ENCODE measurements at regions not wholly inside any gene's neighbourhood (a gene's known extent, or its start where the extent isn't known, plus 50 kb on each side); places are given as distances from the start of the nearest gene placed in this dataset.

- TF ChIP-seq, protein P1, sequence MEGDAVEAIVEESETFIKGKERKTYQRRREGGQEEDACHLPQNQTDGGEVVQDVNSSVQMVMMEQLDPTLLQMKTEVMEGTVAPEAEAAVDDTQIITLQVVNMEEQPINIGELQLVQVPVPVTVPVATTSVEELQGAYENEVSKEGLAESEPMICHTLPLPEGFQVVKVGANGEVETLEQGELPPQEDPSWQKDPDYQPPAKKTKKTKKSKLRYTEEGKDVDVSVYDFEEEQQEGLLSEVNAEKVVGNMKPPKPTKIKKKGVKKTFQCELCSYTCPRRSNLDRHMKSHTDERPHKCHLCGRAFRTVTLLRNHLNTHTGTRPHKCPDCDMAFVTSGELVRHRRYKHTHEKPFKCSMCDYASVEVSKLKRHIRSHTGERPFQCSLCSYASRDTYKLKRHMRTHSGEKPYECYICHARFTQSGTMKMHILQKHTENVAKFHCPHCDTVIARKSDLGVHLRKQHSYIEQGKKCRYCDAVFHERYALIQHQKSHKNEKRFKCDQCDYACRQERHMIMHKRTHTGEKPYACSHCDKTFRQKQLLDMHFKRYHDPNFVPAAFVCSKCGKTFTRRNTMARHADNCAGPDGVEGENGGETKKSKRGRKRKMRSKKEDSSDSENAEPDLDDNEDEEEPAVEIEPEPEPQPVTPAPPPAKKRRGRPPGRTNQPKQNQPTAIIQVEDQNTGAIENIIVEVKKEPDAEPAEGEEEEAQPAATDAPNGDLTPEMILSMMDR (IDR thresholded peaks at IDR 0.05), result no peak
- TF ChIP-seq POLR2A (IDR thresholded peaks at IDR 0.05), result no peak
These were observed 291.3 kb downstream of the TLE3 start for GRCh38 chr15:69806287-69806915.
